GM12878 (cell line): ENCODE measurements at regions not wholly inside any gene's neighbourhood (a gene's known extent, or its start where the extent isn't known, plus 50 kb on each side); places are given as distances from the start of the nearest gene placed in this dataset.

Source experiments
- ATAC-seq: fragments of 200-7000 bp; cut with Tn5 transposase; 3 replicates; pipeline ENCODE4 v1.9.1; 2020; ENCODE audit warnings: mild to moderate bottlenecking, moderate library complexity
- BruUV-seq: library from RNA; stranded (reverse); fragments of 400-500 nt; replicated peaks from 2 replicates; lab custom pipeline; 2021; lab: Mats Ljungman, UMichigan
- CTCF ChIA-PET: fragments of 300-600 bp; sonication (Branson Sonifier 250); formaldehyde crosslinking; extraction: SDS; loops from one replicate; lab custom pipeline; 2021; ENCODE audit warnings: inconsistent platforms; lab: Yijun Ruan, JAX
- POLR2A ChIA-PET: fragments of 350-600 bp; formaldehyde crosslinking; extraction: SDS; loops from one replicate; lab custom pipeline; 2021; ENCODE audit warnings: inconsistent platforms; lab: Charles Lee
- RAD21 ChIA-PET: fragments of 300-600 bp; sonication (Branson Sonifier 250); formaldehyde crosslinking; loops from one replicate; lab custom pipeline; 2023; ENCODE audit warnings: antibody characterized with exemption; ENCODE audit not compliant: unreplicated experiment; lab: Charles Lee
- SMC1A ChIA-PET: fragments of 300-600 bp; sonication (Branson Sonifier 250); formaldehyde crosslinking; loops from one replicate; lab custom pipeline; 2023; ENCODE audit not compliant: unreplicated experiment, uncharacterized antibody; lab: Charles Lee
- DNase-seq: peaks from one replicate; pipeline ENCODE4 v3.0.0-alpha.2; 2011; ENCODE audit warnings: low read depth, low spot score
- FAIRE-seq: peaks from 3 replicates; lab custom pipeline; 2011; peaks lifted over from hg19 to GRCh38; lab: Jason Lieb, UNC
- H2AFZ ChIP-seq: 2 replicates; pipeline ENCODE4 v1.6.0; 2011; ENCODE audit warnings: low read depth, low read length, control low read depth; ENCODE audit not compliant: control insufficient read depth
- H3K27ac ChIP-seq: 2 replicates; pipeline ENCODE4 v1.5.1; 2011; ENCODE audit warnings: control low read depth; ENCODE audit not compliant: control insufficient read depth, insufficient read depth
- H3K27me3 ChIP-seq, 2 experiments: replicated peaks in 1 of 2; 2 replicates each; pipeline versions ENCODE4 v1.6.0 to v1.6.1; 2011; ENCODE audit warnings: low read length in 1 of 2; ENCODE audit not compliant: control insufficient read depth in 2 of 2, insufficient read depth in 2 of 2
- H3K36me3 ChIP-seq, 2 experiments: 2 replicates each; pipeline ENCODE4 v1.5.1; 2011; ENCODE audit warnings: low read length in 1 of 2; ENCODE audit not compliant: control insufficient read depth in 2 of 2, insufficient read depth in 2 of 2
- H3K4me1 ChIP-seq: 2 replicates; pipeline ENCODE4 v1.6.1; 2011; ENCODE audit warnings: mild to moderate bottlenecking, low read length, moderate library complexity, mixed read lengths; ENCODE audit not compliant: control insufficient read depth, insufficient read depth
- H3K4me2 ChIP-seq: 2 replicates; pipeline ENCODE4 v1.6.0; 2011; ENCODE audit warnings: control low read depth; ENCODE audit not compliant: control insufficient read depth, insufficient read depth
- H3K4me3 ChIP-seq: fragments of 200-600 bp; sonication (generic); 2 replicates; pipeline ENCODE4 v1.5.1; 2016
- H3K79me2 ChIP-seq: 2 replicates; pipeline ENCODE4 v1.6.0; 2011; ENCODE audit warnings: low read length; ENCODE audit not compliant: control insufficient read depth, insufficient read depth
- H3K9ac ChIP-seq: 2 replicates; pipeline ENCODE4 v1.8.0; 2011; ENCODE audit warnings: low read length, control low read depth, mixed read lengths; ENCODE audit not compliant: control insufficient read depth, insufficient read depth
- H3K9me3 ChIP-seq: replicated peaks from 3 replicates; pipeline ENCODE4 v1.5.1; 2011; ENCODE audit warnings: mild to moderate bottlenecking, low read length; ENCODE audit not compliant: control insufficient read depth, insufficient read depth
- H4K20me1 ChIP-seq: 2 replicates; pipeline ENCODE4 v1.6.0; 2011; ENCODE audit not compliant: control insufficient read depth, insufficient read depth
- ATF7 ChIP-seq: fragments of 450-650 bp; IDR thresholded peaks from 2 replicates; pipeline ENCODE4 v1.6.1; 2016; ENCODE audit warnings: low read depth, mild to moderate bottlenecking
- BCLAF1 ChIP-seq: fragments of 450-650 bp; IDR thresholded peaks from 2 replicates; pipeline ENCODE4 v1.6.1; 2017; ENCODE audit warnings: antibody characterized with exemption, mild to moderate bottlenecking, moderate library complexity
- CTCF ChIP-seq, 3 experiments: IDR thresholded peaks in 2 of 3; conservative IDR thresholded peaks in 1 of 3; 2 replicates each; pipeline ENCODE4 v1.5.1; 2011; ENCODE audit warnings: low read depth in 3 of 3, low read length in 3 of 3, mild to moderate bottlenecking in 3 of 3, control low read depth in 2 of 3, moderate library complexity in 2 of 3, inconsistent platforms in 1 of 3, mixed read lengths in 1 of 3; ENCODE audit not compliant: control insufficient read depth in 2 of 3, insufficient read depth in 1 of 3; ENCODE audit errors: extremely low read depth in 1 of 3
- EP300 ChIP-seq, 2 experiments: fragments of 150-350 bp in 1 of 2; IDR thresholded peaks; 2 replicates each; pipeline ENCODE4 v1.6.1; 2011 to 2012; ENCODE audit warnings: low read depth in 2 of 2, low read length in 2 of 2, borderline replicate concordance in 1 of 2, improper control_type of control experiment in 1 of 2, inconsistent platforms in 1 of 2; ENCODE audit not compliant: control insufficient read depth in 1 of 2
- GATAD2B ChIP-seq: fragments of 450-650 bp; conservative IDR thresholded peaks from 2 replicates; pipeline ENCODE4 v1.6.1; 2017; ENCODE audit warnings: low read depth, mild to moderate bottlenecking, moderate library complexity
- KDM1A ChIP-seq: fragments of 200-600 bp; sonication (generic); IDR thresholded peaks from 2 replicates; pipeline ENCODE4 v1.6.1; 2016; ENCODE audit warnings: borderline replicate concordance
- LARP7 ChIP-seq: fragments of 450-650 bp; IDR thresholded peaks from 2 replicates; pipeline ENCODE4 v1.6.1; 2017; ENCODE audit warnings: mild to moderate bottlenecking
- MEF2B ChIP-seq: fragments of 450-650 bp; IDR thresholded peaks from 2 replicates; pipeline ENCODE4 v1.6.1; 2018; ENCODE audit warnings: mild to moderate bottlenecking, moderate library complexity; ENCODE audit not compliant: partially characterized antibody, poor library complexity, severe bottlenecking
- NR2C2 ChIP-seq: IDR thresholded peaks from 2 replicates; pipeline ENCODE4 v1.6.1; 2011; ENCODE audit warnings: borderline replicate concordance, low read depth; ENCODE audit not compliant: control insufficient read depth, insufficient read length
- RAD51 ChIP-seq: fragments of 450-650 bp; IDR thresholded peaks from 2 replicates; pipeline ENCODE4 v1.6.1; 2016; ENCODE audit warnings: moderate library complexity, mild to moderate bottlenecking, inconsistent platforms
- SIN3A ChIP-seq: IDR thresholded peaks from 2 replicates; pipeline ENCODE4 v1.6.1; 2012; ENCODE audit warnings: low read depth, low read length, improper control_type of control experiment
- SREBF1 ChIP-seq: IDR thresholded peaks from 2 replicates; pipeline ENCODE4 v1.6.1; 2012; ENCODE audit warnings: mild to moderate bottlenecking, low read length
- SREBF2 ChIP-seq: IDR thresholded peaks from 2 replicates; pipeline ENCODE4 v1.6.1; 2012; ENCODE audit warnings: mild to moderate bottlenecking, low read length
- USF2 ChIP-seq: IDR thresholded peaks from 2 replicates; pipeline ENCODE4 v1.6.1; 2011; ENCODE audit warnings: low read depth, low read length, improper control_type of control experiment, borderline replicate concordance
- ZBED1 ChIP-seq: IDR thresholded peaks from 2 replicates; pipeline ENCODE4 v1.6.1; 2016; ENCODE audit warnings: borderline replicate concordance
- WGBS: methylation state at CpG from one replicate; pipeline ENCODE4 v1.1.6; 2016; ENCODE audit warnings: low lambda C conversion rate; ENCODE audit not compliant: insufficient replicate concordance, insufficient coverage; ENCODE audit errors: missing lambda C conversion rate; 5-methylcytosine and 5-hydroxymethylcytosine counted together
- in situ Hi-C: fragments of 300-500 bp; cut with MboI; formaldehyde crosslinking; loops from 9 replicates; pipeline ENCODE4 v1.14.3; 2018; ENCODE audit warnings: mixed read lengths
- intact Hi-C: fragments of 100-400 bp; cut with micrococcal nuclease; formaldehyde crosslinking; loops from one replicate; pipeline ENCODE4 v1.14.2; 2022; ENCODE audit not compliant: unreplicated experiment
- TF ChIP-seq, protein P1 (sequence below): IDR thresholded peaks from 2 replicates; pipeline ENCODE4 v1.6.1; 2012; ENCODE audit warnings: low read depth, low read length, improper control_type of control experiment

DNA sequence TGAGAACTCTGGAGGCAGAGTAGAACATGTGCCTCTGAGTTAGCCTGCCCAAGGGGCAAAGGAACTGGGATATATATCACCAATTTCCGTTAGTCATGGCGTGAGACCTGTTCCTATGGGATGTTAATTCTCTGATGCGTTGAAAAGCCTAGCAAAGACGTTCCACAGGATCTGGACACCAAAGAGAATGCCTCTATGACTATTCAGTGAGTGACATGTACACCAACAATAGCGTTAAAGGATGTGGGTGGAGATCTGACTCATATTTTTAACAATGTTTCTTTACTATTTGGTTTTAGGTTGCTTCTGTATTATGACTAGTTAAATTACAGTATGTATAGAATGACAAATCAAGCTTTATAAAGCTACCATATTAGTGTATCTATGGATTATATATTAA is 320.9 kb upstream of the MC4R start:
- Histone ChIP-seq H3K4me2 (no peak overlapping the region), H3K27ac (no peak overlapping the region), H2AFZ (no peak overlapping the region), H3K36me3 (no peaks in the 10 kb centered on the region), H3K4me3 (no peak overlapping the region), H4K20me1 (no peaks in the 10 kb centered on the region), H3K79me2 (no peaks in the 10 kb centered on the region), H3K9ac (no peak overlapping the region), H3K9me3 (no peaks in the 10 kb centered on the region), H3K4me1 (no peaks in the 10 kb centered on the region), H3K27me3 (no peaks in the 10 kb centered on the region)
- DNase-seq (no peak), FAIRE-seq (no peak), ATAC-seq (no peak)
- POLR2A ChIA-PET = no interaction called here
- WGBS = 44% methylated on average over 5 of the region's 5 CpGs
- RAD21 ChIA-PET = no interaction called here
- SMC1A ChIA-PET = no interaction called here
- in situ Hi-C loops (no loop called here), intact Hi-C loops (no loop called here)
- CTCF ChIA-PET = no interaction called here
- TF ChIP-seq, protein P1, sequence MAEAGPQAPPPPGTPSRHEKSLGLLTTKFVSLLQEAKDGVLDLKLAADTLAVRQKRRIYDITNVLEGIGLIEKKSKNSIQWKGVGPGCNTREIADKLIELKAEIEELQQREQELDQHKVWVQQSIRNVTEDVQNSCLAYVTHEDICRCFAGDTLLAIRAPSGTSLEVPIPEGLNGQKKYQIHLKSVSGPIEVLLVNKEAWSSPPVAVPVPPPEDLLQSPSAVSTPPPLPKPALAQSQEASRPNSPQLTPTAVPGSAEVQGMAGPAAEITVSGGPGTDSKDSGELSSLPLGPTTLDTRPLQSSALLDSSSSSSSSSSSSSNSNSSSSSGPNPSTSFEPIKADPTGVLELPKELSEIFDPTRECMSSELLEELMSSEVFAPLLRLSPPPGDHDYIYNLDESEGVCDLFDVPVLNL = no peak
- no peak for TF ChIP-seq RAD51
- TF ChIP-seq SREBF2 = no peak
- TF ChIP-seq SREBF1 = no peak
- no peak for TF ChIP-seq EP300 (IDR thresholded peaks at IDR 0.05; ENCODE audit: borderline replicate concordance in 1 of 2, control insufficient read depth in 1 of 2, low read depth in 2 of 2, low read length in 2 of 2)
- no peak for TF ChIP-seq ATF7
- no peak for TF ChIP-seq MEF2B
- no peak for TF ChIP-seq KDM1A
- TF ChIP-seq CTCF (IDR thresholded peaks at IDR 0.05 in 2 of 3, conservative IDR thresholded peaks at IDR 0.05 in 1 of 3; ENCODE audit: control insufficient read depth in 2 of 3, extremely low read depth in 1 of 3, insufficient read depth in 1 of 3, low read depth in 3 of 3, low read length in 3 of 3) = no peak
- no peak for TF ChIP-seq LARP7
- no peak for TF ChIP-seq GATAD2B
- no peak for TF ChIP-seq NR2C2
- no peak for TF ChIP-seq USF2
- TF ChIP-seq SIN3A = no peak
- TF ChIP-seq ZBED1 = no peak
- TF ChIP-seq BCLAF1 = no peak
- no TSS peak for BruUV-seq
